ENCODE measurements at regions not wholly inside any gene's neighbourhood (a gene's known extent, or its start where the extent isn't known, plus 50 kb on each side); places are given as distances from the start of the nearest gene placed in this dataset.

DNA sequence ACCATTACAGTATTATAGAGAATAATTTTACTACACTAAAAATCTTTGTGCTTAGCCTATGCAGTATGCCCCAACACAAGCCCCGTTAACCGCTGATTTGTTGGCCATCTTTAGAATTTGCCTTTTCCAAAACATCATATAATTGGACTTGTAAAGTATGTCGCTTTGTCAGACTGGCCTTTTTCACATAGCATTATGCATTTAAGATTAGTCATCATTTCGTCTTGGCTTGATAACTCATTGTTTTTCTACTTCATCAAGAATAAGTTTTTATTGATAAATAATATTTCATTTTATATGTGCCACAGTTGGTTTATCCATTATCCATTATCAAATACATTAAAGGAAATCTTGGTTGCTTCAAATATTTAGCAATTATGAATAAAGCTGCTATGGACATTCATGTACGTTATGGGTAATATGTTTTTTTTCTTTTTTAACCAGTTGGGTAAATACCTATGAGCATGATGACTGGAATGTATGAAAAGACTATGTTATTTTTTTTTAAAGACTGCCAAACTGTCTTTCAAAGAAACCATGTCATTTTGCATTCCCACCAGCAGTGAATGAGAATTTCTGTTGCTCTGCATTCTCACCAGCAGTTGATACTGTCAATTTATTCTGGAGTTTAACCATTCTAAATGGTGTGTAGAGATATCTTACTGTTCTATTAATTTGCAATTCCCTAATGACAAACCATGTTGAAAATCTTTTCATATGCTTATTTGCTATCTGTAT is 273.1 kb upstream of the KCND2 start:
- TF ChIP-seq, protein P1, sequence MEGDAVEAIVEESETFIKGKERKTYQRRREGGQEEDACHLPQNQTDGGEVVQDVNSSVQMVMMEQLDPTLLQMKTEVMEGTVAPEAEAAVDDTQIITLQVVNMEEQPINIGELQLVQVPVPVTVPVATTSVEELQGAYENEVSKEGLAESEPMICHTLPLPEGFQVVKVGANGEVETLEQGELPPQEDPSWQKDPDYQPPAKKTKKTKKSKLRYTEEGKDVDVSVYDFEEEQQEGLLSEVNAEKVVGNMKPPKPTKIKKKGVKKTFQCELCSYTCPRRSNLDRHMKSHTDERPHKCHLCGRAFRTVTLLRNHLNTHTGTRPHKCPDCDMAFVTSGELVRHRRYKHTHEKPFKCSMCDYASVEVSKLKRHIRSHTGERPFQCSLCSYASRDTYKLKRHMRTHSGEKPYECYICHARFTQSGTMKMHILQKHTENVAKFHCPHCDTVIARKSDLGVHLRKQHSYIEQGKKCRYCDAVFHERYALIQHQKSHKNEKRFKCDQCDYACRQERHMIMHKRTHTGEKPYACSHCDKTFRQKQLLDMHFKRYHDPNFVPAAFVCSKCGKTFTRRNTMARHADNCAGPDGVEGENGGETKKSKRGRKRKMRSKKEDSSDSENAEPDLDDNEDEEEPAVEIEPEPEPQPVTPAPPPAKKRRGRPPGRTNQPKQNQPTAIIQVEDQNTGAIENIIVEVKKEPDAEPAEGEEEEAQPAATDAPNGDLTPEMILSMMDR (IDR thresholded peaks at IDR 0.05) = no peak
- no peak for TF ChIP-seq ZFX (IDR thresholded peaks at IDR 0.05; ENCODE audit: borderline replicate concordance)

All from 22Rv1 (cell line).